MM.1S (cell line): ENCODE measurements at regions not wholly inside any gene's neighbourhood (a gene's known extent, or its start where the extent isn't known, plus 50 kb on each side); places are given as distances from the start of the nearest gene placed in this dataset.

Experiments
- DNase-seq: peaks from one replicate; pipeline ENCODE4 v3.0.0-alpha.2; 2015
- H2AFZ ChIP-seq: fragments of 300-600 bp; sonication (generic); 2 replicates; pipeline ENCODE4 v1.6.0; 2016; ENCODE audit warnings: antibody characterized with exemption, low read length
- H3F3A ChIP-seq: fragments of 300-600 bp; sonication (generic); 2 replicates; pipeline ENCODE4 v1.6.1; 2016; ENCODE audit warnings: mild to moderate bottlenecking, antibody characterized with exemption, low read length, moderate library complexity, mixed read lengths; ENCODE audit not compliant: insufficient read depth
- H3K27ac ChIP-seq: fragments of 300-600 bp; sonication (generic); 2 replicates; pipeline ENCODE4 v1.5.1; 2016; ENCODE audit warnings: mild to moderate bottlenecking, low read length
- H3K27me3 ChIP-seq: fragments of 300-600 bp; sonication (generic); replicated peaks from 2 replicates; pipeline ENCODE4 v1.6.0; 2016; ENCODE audit warnings: low read length; ENCODE audit not compliant: insufficient read depth
- H3K36me3 ChIP-seq: fragments of 300-600 bp; sonication (generic); replicated peaks from 2 replicates; pipeline ENCODE4 v1.6.1; 2016; ENCODE audit warnings: mild to moderate bottlenecking, low read length, mixed read lengths; ENCODE audit not compliant: insufficient read depth
- H3K4me1 ChIP-seq: fragments of 300-600 bp; sonication (generic); 2 replicates; pipeline ENCODE4 v1.6.1; 2016; ENCODE audit warnings: low read length, mixed read lengths
- H3K4me2 ChIP-seq: fragments of 300-600 bp; sonication (generic); 2 replicates; pipeline ENCODE4 v1.6.0; 2016; ENCODE audit warnings: low read depth, low read length
- H3K4me3 ChIP-seq: fragments of 300-600 bp; sonication (generic); 2 replicates; pipeline ENCODE4 v1.5.1; 2016; ENCODE audit warnings: low read length, mixed read lengths
- H3K79me2 ChIP-seq: fragments of 300-600 bp; sonication (generic); 2 replicates; pipeline ENCODE4 v1.6.1; 2016; ENCODE audit warnings: mixed run types, low read length, mixed read lengths
- H3K9ac ChIP-seq: fragments of 300-600 bp; sonication (generic); 2 replicates; pipeline ENCODE4 v1.6.1; 2016; ENCODE audit warnings: low read length, mixed read lengths
- H3K9me2 ChIP-seq: fragments of 300-600 bp; sonication (generic); replicated peaks from 2 replicates; pipeline ENCODE4 v1.6.1; 2016; ENCODE audit warnings: mild to moderate bottlenecking, low read length, mixed read lengths; ENCODE audit not compliant: insufficient read depth
- H3K9me3 ChIP-seq: fragments of 300-600 bp; sonication (generic); replicated peaks from 2 replicates; pipeline ENCODE4 v1.6.1; 2016; ENCODE audit warnings: mild to moderate bottlenecking, low read length, mixed read lengths; ENCODE audit not compliant: insufficient read depth
- H4K20me1 ChIP-seq: fragments of 300-600 bp; sonication (generic); 2 replicates; pipeline ENCODE4 v1.6.1; 2016; ENCODE audit warnings: mild to moderate bottlenecking, low read length, moderate library complexity, mixed read lengths; ENCODE audit not compliant: insufficient read depth
- CTCF ChIP-seq: fragments of 300-600 bp; sonication (generic); IDR thresholded peaks from 2 replicates; pipeline ENCODE4 v1.5.1; 2016; ENCODE audit warnings: antibody characterized with exemption, low read length, mixed read lengths
- EZH2 ChIP-seq: fragments of 300-600 bp; sonication (generic); optimal IDR thresholded peaks from 2 replicates; pipeline ENCODE3; 2017; ENCODE audit warnings: low read depth, mild to moderate bottlenecking, antibody characterized with exemption, low read length, mixed read lengths
- EZH2phosphoT487 ChIP-seq: fragments of 300-600 bp; sonication (generic); IDR thresholded peaks from 2 replicates; pipeline ENCODE4 v1.6.1; 2018; ENCODE audit warnings: antibody characterized with exemption, low read length

- no peak for DNase-seq
- Histone ChIP-seq H2AFZ (no peak overlapping the region), H3F3A (no peaks in the 10 kb centered on the region), H3K27ac (no peak overlapping the region), H3K4me1 (0 out of 2 replicates have a peak, but pooled peaks cover 4% of the 10 kb centered on the region), H3K4me3 (no peak overlapping the region), H3K79me2 (no peaks in the 10 kb centered on the region), H4K20me1 (no peaks in the 10 kb centered on the region), H3K9me3 (no peaks in the 10 kb centered on the region), H3K36me3 (no peaks in the 10 kb centered on the region), H3K27me3 (no peaks in the 10 kb centered on the region), H3K9ac (no peak overlapping the region), H3K9me2 (no peaks in the 10 kb centered on the region), H3K4me2 (no peak overlapping the region)
- TF ChIP-seq EZH2phosphoT487 (no peak), EZH2 (no peak), CTCF (no peak)
Measured at GRCh38 chr2:107414376-107414775, 412.3 kb upstream of the RGPD4 start.

- peak overlapping the region; percentile 16; the same call in 1 of the 2 replicates for H3K27ac ChIP-seq
- peak; percentile 31 for DNase-seq
- no peaks in the 10 kb centered on the region for H3K79me2 ChIP-seq
- peak overlapping the region; percentile 12; the same call in 1 of the 2 replicates for H3K4me2 ChIP-seq
- H3K4me3 ChIP-seq: no peak overlapping the region
- no peaks in the 10 kb centered on the region for H3K9me2 ChIP-seq
- no peaks in the 10 kb centered on the region for H3K9me3 ChIP-seq
- H3K9ac ChIP-seq: no peak overlapping the region
- H3K36me3 ChIP-seq: no peaks in the 10 kb centered on the region
- 0 out of 2 replicates have a peak, but pooled peaks cover 4% of the 10 kb centered on the region for H3K4me1 ChIP-seq
- no peaks in the 10 kb centered on the region for H4K20me1 ChIP-seq
- TF ChIP-seq EZH2 (no peak), EZH2phosphoT487 (no peak), CTCF (no peak)
- H3F3A ChIP-seq: no peaks in the 10 kb centered on the region
- no peak overlapping the region for H2AFZ ChIP-seq
- H3K27me3 ChIP-seq: no peaks in the 10 kb centered on the region
Measured at GRCh38 chr2:107418708-107419107, 408.0 kb upstream of the RGPD4 start.

GRCh38 chr2:107419191-107419590 is 407.5 kb upstream of the RGPD4 start:
- no peaks in the 10 kb centered on the region for H3K36me3 ChIP-seq
- peak overlapping the region; percentile 12; the same call in 1 of the 2 replicates for H3K4me2 ChIP-seq
- no peaks in the 10 kb centered on the region for H4K20me1 ChIP-seq
- no peaks in the 10 kb centered on the region for H3K27me3 ChIP-seq
- H2AFZ ChIP-seq: no peak overlapping the region
- H3K9me2 ChIP-seq: no peaks in the 10 kb centered on the region
- no peak overlapping the region for H3K9ac ChIP-seq
- peak overlapping the region; percentile 16; the same call in 1 of the 2 replicates for H3K27ac ChIP-seq
- H3K9me3 ChIP-seq: no peaks in the 10 kb centered on the region
- no peaks in the 10 kb centered on the region for H3F3A ChIP-seq
- no peak overlapping the region for H3K4me3 ChIP-seq
- H3K4me1 ChIP-seq: 0 out of 2 replicates have a peak, but pooled peaks cover 4% of the 10 kb centered on the region
- DNase-seq: peak; percentile 15
- TF ChIP-seq CTCF (no peak), EZH2phosphoT487 (no peak), EZH2 (no peak)
- H3K79me2 ChIP-seq: no peaks in the 10 kb centered on the region
